ENCODE measurements at regions not wholly inside any gene's neighbourhood (a gene's known extent, or its start where the extent isn't known, plus 50 kb on each side); places are given as distances from the start of the nearest gene placed in this dataset.
"Not testable (repeated sequence)": the region's sequence is repeated elsewhere in the genome, so short reads cannot be mapped to it uniquely, and the experiment has no call there.

- DNase-seq, result no peak
These were observed 364.0 kb upstream of the KCND2 start for GRCh38 chr7:119908948-119909347.

- not testable (repeated sequence) for DNase-seq
These were observed 358.9 kb upstream of the KCND2 start for GRCh38 chr7:119914119-119914518.

DNA sequence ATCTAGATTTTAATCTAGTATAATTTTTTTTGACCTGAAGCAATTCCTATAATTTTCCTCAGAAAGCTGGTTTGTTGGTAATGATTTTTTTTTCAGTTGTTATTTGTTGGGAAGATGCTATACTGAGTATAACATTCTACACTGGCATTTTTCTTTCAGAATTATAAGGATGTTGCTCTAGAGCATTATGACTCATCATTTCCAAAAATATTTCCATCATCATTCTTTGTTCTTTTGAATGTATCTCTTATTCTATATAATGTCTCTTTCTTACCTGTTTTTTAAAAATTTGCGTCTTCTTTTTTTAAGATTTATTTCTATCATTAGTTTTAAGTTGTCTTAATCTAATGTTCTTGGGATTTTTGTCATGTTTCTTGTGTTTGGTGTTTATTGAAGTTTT is 356.5 kb upstream of the KCND2 start:
- DNase-seq, result no peak

GRCh38 chr7:119918185-119918584 is 354.8 kb upstream of the KCND2 start:
- DNase-seq, result no peak

GRCh38 chr7:119919986-119920385 is 353.0 kb upstream of the KCND2 start:
- DNase-seq, result no peak

GRCh38 chr7:119925581-119926289 is 347.2 kb upstream of the KCND2 start:
- no peak for DNase-seq

- no peak for DNase-seq
These were observed 343.1 kb upstream of the KCND2 start for GRCh38 chr7:119929891-119930290.

DNA sequence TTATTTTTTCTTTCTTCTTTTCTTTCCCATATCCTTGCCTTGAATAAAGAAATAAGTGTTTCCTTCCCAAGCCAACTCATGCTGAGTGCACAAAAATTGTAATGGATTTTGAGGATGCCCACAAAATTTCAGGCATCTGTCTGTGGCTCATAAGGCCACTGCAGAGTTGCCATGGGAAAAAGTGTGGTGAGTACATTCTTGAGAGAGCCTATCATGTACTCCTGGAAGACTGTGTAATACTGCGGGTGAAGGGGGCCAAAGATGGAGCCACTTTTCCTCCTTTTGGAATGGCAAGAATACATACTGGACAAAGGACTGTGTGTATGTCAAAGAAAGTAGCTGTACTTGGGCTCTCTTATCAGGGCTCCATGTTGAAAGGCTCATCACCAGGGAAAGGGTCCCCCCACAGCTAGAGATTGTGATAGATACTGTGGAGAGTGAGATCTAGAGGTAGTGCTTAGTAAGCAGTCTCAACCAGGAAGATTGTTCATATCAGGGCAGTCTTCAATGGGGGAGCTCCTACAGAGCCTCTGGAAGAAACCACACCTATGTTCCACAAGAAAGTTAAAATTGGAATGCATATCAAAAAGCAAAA is 341.6 kb upstream of the KCND2 start:
- DNase-seq, result no peak

- peak; percentile 56 for DNase-seq
These were observed 337.5 kb upstream of the KCND2 start for GRCh38 chr7:119935418-119936025.

- DNase-seq, result no peak
These were observed 336.1 kb upstream of the KCND2 start for GRCh38 chr7:119936836-119937235.

GRCh38 chr7:119937745-119938144 is 335.2 kb upstream of the KCND2 start:
- DNase-seq, result no peak

DNA sequence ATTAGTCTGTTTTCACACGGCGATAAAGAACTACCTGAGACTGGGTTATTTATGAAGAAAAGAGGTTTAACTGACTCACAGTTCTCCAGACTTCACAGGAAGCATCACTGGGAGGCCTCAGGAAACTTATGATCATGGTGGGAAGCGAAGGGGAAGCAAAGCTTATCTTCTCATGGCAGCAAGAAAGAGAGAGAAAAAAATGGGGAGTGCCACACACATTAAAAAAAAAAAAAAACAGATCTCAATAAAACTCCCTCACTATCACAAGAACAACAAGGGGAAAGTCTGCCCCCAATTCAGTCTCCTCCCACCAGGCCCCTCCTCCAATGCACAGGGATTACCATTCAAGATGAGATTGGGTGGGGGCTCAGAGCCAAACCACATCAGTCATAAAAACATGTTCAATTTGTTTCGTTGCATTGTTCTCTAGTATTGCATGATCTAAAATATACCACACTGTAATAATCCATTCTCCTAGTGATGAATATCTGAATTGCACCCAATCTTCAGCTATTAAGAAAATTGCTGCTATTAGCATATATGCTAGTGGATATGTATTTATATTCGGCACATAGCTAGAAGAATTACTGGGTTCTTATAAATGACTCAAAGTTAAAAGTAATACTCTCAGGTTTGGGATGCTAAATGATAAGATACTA is 328.9 kb upstream of the KCND2 start:
- DNase-seq, result no peak

DNA sequence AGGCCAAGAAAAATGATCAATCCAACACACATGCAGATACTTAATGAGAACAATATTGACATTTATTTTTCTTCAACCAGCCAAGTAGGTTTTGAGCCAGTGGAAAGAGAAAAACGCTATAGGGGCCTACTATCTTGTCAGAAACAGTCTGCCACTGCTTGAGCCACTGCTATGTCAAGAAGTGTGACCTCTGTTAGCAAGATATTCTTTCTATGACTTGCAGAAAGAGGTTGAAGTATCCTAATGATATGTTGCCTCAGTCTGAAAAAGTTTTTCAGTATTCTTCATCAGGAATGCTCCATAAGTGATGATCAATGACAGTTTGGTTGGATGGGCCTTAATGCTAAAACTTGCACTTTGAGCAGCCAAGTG is 328.4 kb upstream of the KCND2 start:
- DNase-seq, result no peak

DNA sequence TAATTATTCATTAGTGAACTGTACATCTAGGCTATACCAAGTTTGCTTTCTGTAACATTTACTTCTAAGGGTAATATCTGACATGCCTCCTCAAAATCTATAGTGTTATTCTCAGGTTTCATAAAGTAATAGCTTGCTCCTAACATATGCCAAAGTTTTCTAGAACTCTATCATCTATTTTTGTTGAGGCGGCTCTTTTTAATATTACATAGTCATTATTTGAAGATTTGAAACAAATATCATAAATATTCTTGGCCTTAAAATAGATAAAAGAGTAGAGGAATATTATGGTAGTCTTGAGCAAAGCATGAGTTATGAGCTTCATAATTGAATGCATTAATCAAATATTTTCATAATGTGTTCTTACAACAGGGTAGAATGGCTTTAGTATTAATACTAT is 327.2 kb upstream of the KCND2 start:
- DNase-seq, result no peak

GRCh38 chr7:119949053-119949452 is 323.9 kb upstream of the KCND2 start:
- DNase-seq, result no peak

DNA sequence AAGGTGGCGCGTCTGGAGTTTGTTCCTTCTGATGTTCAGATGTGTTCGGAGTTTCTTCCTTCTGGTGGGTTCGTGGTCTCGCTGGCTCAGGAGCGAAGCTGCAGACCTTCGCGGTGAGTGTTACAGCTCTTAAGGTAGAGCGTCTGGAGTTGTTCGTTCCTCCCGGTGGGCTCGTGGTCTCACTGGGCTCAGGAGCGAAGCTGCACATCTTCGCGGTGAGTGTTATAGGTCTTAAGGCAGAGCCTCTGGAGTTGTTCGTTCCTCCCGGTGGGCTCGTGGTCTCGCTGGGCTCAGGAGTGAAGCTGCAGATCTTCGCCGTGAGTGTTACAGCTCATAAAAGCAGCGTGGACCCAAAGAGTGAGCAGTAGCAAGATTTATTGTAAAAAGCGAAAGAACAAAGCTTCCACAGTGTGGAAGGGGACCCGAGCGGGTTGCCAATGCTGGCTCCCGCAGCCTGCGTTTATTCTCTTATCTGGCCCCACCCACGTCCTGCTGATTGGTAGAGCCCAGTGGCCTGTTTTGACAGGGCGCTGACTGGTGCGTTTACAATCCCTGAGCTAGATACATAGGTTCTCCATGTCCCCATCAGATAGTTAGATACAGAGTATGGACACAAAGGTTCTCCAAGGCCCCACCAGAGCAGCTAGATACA is 322.5 kb upstream of the KCND2 start:
- DNase-seq, result not testable (repeated sequence)

- not testable (repeated sequence) for DNase-seq
These were observed 321.4 kb upstream of the KCND2 start for GRCh38 chr7:119951614-119952013.

- no peak for DNase-seq
These were observed 315.6 kb upstream of the KCND2 start for GRCh38 chr7:119957335-119957734.

GRCh38 chr7:119959811-119960210 is 313.2 kb upstream of the KCND2 start:
- no peak for DNase-seq

GRCh38 chr7:119963654-119964053 is 309.3 kb upstream of the KCND2 start:
- peak; percentile 59 for DNase-seq

DNA sequence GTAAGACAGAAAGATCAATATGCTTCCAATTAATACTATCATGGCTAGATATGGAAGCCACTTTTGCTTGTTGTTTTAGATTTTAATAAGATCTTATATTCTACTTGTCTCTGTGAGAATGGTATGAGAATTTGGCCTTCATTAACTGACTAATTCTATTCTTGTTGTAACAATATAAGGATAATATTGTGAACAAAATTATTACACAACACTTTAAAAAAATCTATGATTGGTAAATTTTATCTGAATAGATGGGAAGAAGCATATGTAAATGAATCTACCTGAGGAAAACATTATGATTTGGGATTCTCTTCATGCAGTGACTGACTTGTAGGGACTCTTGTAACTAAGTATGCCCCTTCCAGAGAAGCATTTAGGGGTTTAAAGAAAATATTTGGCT is 308.9 kb upstream of the KCND2 start:
- no peak for DNase-seq

- peak; percentile 44 for DNase-seq
These were observed 308.0 kb upstream of the KCND2 start for GRCh38 chr7:119964788-119965542.

DNA sequence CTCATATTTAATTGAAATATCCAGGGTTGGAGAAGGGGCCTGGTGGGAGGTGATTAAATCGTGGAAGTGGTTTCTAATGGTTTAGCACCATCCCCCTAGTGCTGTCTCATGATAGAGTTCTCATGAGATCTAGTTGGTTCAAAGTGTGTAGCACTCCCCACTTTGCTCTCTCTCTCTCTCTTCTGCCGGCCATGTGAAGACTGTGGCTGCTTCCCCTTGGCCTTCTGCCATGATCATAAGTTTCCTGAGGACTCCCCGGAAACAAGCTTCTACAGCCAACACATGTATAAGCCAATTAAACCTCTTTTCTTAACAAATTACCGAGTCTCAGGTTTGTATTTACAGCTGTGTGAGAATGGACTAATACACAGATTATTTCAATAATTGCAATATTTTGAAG is 305.8 kb upstream of the KCND2 start:
- peak; percentile 32 for DNase-seq
